ENCODE measurements at regions not wholly inside any gene's neighbourhood (a gene's known extent, or its start where the extent isn't known, plus 50 kb on each side); places are given as distances from the start of the nearest gene placed in this dataset.
"Not testable (repeated sequence)": the region's sequence is repeated elsewhere in the genome, so short reads cannot be mapped to it uniquely, and the experiment has no call there.

- TF ChIP-seq ZBTB20 (tag by site-specific recombination; IDR thresholded peaks at IDR 0.05); CTCF (tag by site-specific recombination; IDR thresholded peaks at IDR 0.05); ZBTB26 (tag by site-specific recombination; optimal IDR thresholded peaks at IDR 0.05); ATF2 (tag by site-specific recombination; IDR thresholded peaks at IDR 0.05; ENCODE audit: low read depth); ZNF792 (tag by site-specific recombination; IDR thresholded peaks at IDR 0.05); TCF7L2 (IDR thresholded peaks at IDR 0.05; ENCODE audit: borderline replicate concordance, low read depth, low read length); ZNF146 (tag by site-specific recombination; IDR thresholded peaks at IDR 0.05); ZEB2 (tag by site-specific recombination; IDR thresholded peaks at IDR 0.05); ZFP3 (tag by site-specific recombination; IDR thresholded peaks at IDR 0.05; ENCODE audit: low read depth); ZFHX2 (tag by site-specific recombination; conservative IDR thresholded peaks at IDR 0.05); ZNF530 (tag by site-specific recombination; IDR thresholded peaks at IDR 0.05; ENCODE audit: low read depth); PRDM4 (tag by site-specific recombination; IDR thresholded peaks at IDR 0.05); TRIM28 (IDR thresholded peaks at IDR 0.05; ENCODE audit: borderline replicate concordance, low read length); ZNF280D (tag by site-specific recombination; IDR thresholded peaks at IDR 0.05): not testable (repeated sequence)
Observed at GRCh38 chr2:62320137-62320536, 124.2 kb downstream of the B3GNT2 start.

All from HEK293 (cell line).